ENCODE measurements at regions not wholly inside any gene's neighbourhood (a gene's known extent, or its start where the extent isn't known, plus 50 kb on each side); places are given as distances from the start of the nearest gene placed in this dataset.

- Histone ChIP-seq H3K4me3 (no peak overlapping the region), H3K9me3 (no peaks in the 10 kb centered on the region), H3K27me3 (replicated peaks; ENCODE audit: insufficient read depth) (no peaks in the 10 kb centered on the region), H3K27ac (no peak overlapping the region), H3K4me1 (replicated peaks) (no peaks in the 10 kb centered on the region), H3K36me3 (no peaks in the 10 kb centered on the region)
- intact Hi-C loops (cut with DNase I) = no loop called here
- WGBS = 83% methylated on average over 2 of the region's 2 CpGs
- DNase-seq (ENCODE audit: low spot score) = no peak
- TF ChIP-seq, protein P1, sequence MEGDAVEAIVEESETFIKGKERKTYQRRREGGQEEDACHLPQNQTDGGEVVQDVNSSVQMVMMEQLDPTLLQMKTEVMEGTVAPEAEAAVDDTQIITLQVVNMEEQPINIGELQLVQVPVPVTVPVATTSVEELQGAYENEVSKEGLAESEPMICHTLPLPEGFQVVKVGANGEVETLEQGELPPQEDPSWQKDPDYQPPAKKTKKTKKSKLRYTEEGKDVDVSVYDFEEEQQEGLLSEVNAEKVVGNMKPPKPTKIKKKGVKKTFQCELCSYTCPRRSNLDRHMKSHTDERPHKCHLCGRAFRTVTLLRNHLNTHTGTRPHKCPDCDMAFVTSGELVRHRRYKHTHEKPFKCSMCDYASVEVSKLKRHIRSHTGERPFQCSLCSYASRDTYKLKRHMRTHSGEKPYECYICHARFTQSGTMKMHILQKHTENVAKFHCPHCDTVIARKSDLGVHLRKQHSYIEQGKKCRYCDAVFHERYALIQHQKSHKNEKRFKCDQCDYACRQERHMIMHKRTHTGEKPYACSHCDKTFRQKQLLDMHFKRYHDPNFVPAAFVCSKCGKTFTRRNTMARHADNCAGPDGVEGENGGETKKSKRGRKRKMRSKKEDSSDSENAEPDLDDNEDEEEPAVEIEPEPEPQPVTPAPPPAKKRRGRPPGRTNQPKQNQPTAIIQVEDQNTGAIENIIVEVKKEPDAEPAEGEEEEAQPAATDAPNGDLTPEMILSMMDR (IDR thresholded peaks at IDR 0.05) = no peak
Measured at GRCh38 chr16:61471023-61471422, 565.2 kb downstream of the CDH8 start.

GRCh38 chr16:61465285-61465684, 571.0 kb downstream of the CDH8 start:
- TF ChIP-seq POLR2AphosphoS5 (IDR thresholded peaks at IDR 0.05) = no peak
- TF ChIP-seq, protein P1 (IDR thresholded peaks at IDR 0.05) = no peak
- TF ChIP-seq POLR2A (IDR thresholded peaks at IDR 0.05) = no peak
- no peak overlapping the region for H3K27ac ChIP-seq
- no peaks in the 10 kb centered on the region for H3K36me3 ChIP-seq
- no peak for DNase-seq (ENCODE audit: low spot score)
- H3K4me1 ChIP-seq (replicated peaks) = no peaks in the 10 kb centered on the region
- 77% methylated on average over 3 of the region's 3 CpGs for WGBS
- no peak overlapping the region for H3K4me3 ChIP-seq
- H3K27me3 ChIP-seq (replicated peaks; ENCODE audit: insufficient read depth) = no peaks in the 10 kb centered on the region
- no peaks in the 10 kb centered on the region for H3K9me3 ChIP-seq
- intact Hi-C loops (cut with DNase I) = no loop called here

GRCh38 chr16:61460020-61460419, 576.2 kb downstream of the CDH8 start:
- peak; percentile 57 for TF ChIP-seq POLR2AphosphoS5 (IDR thresholded peaks at IDR 0.05)
- TF ChIP-seq, protein P1 (IDR thresholded peaks at IDR 0.05) = no peak
- Histone ChIP-seq H3K36me3 (no peaks in the 10 kb centered on the region), H3K9me3 (no peaks in the 10 kb centered on the region), H3K4me3 (no peak overlapping the region), H3K27me3 (replicated peaks; ENCODE audit: insufficient read depth) (no peaks in the 10 kb centered on the region), H3K27ac (no peak overlapping the region), H3K4me1 (replicated peaks) (no peaks in the 10 kb centered on the region)
- DNase-seq (ENCODE audit: low spot score) = no peak
- intact Hi-C loops (cut with DNase I) = no loop called here
- 36% methylated on average over 3 of the region's 3 CpGs for WGBS

- Histone ChIP-seq H3K9me3 (no peaks in the 10 kb centered on the region), H3K36me3 (no peaks in the 10 kb centered on the region), H3K27ac (no peak overlapping the region), H3K27me3 (replicated peaks; ENCODE audit: insufficient read depth) (no peaks in the 10 kb centered on the region), H3K4me1 (replicated peaks) (no peaks in the 10 kb centered on the region), H3K4me3 (no peak overlapping the region)
- TF ChIP-seq, protein P1 (IDR thresholded peaks at IDR 0.05) = no peak
- no peak for TF ChIP-seq POLR2AphosphoS5 (IDR thresholded peaks at IDR 0.05)
- TF ChIP-seq POLR2A (IDR thresholded peaks at IDR 0.05) = no peak
- DNase-seq (ENCODE audit: low spot score) = no peak
- 18% methylated on average over 2 of the region's 2 CpGs for WGBS
- intact Hi-C loops (cut with DNase I) = no loop called here
Measured at GRCh38 chr16:61435346-61435745, 600.9 kb downstream of the CDH8 start.

GRCh38 chr16:61432421-61432820, 603.8 kb downstream of the CDH8 start:
- H3K9me3 ChIP-seq = no peaks in the 10 kb centered on the region
- no peaks in the 10 kb centered on the region for H3K4me1 ChIP-seq (replicated peaks)
- intact Hi-C loops (cut with DNase I) = no loop called here
- H3K4me3 ChIP-seq = no peak overlapping the region
- TF ChIP-seq POLR2A (IDR thresholded peaks at IDR 0.05) (no peak), POLR2AphosphoS5 (IDR thresholded peaks at IDR 0.05) (no peak)
- TF ChIP-seq, protein P1 (IDR thresholded peaks at IDR 0.05) = no peak
- H3K27ac ChIP-seq = no peak overlapping the region
- no peaks in the 10 kb centered on the region for H3K36me3 ChIP-seq
- H3K27me3 ChIP-seq (replicated peaks; ENCODE audit: insufficient read depth) = no peaks in the 10 kb centered on the region
- WGBS = 55% methylated on average over 4 of the region's 4 CpGs
- DNase-seq (ENCODE audit: low spot score) = no peak

All from prostate gland (tissue), 2 donors.